Panc1 (cell line): ENCODE measurements at regions not wholly inside any gene's neighbourhood (a gene's known extent, or its start where the extent isn't known, plus 50 kb on each side); places are given as distances from the start of the nearest gene placed in this dataset.

Experiments used
- POLR2AphosphoS5 ChIP-seq: IDR thresholded peaks from 2 replicates; pipeline ENCODE4 v1.6.1; 2012; ENCODE audit warnings: mild to moderate bottlenecking, low read depth, low read length, moderate library complexity
- SIN3A ChIP-seq: IDR thresholded peaks from 2 replicates; pipeline ENCODE4 v1.6.1; 2012; ENCODE audit warnings: low read depth, mild to moderate bottlenecking, low read length, moderate library complexity, borderline replicate concordance; ENCODE audit not compliant: insufficient read depth
- TCF7L2 ChIP-seq: IDR thresholded peaks from 2 replicates; pipeline ENCODE4 v1.6.1; 2011; ENCODE audit warnings: mild to moderate bottlenecking, low read depth, low read length, inconsistent platforms
- TF ChIP-seq, protein P1 (sequence below): fragments of 450-650 bp; IDR thresholded peaks from 2 replicates; pipeline ENCODE4 v1.5.1; 2017; ENCODE audit warnings: mild to moderate bottlenecking
- TF ChIP-seq, protein P2 (sequence below), 2 experiments: IDR thresholded peaks; 2 replicates each; pipeline ENCODE4 v1.6.1; 2011 to 2012; ENCODE audit warnings: low read depth in 2 of 2, control low read depth in 1 of 2, low read length in 1 of 2, mild to moderate bottlenecking in 1 of 2, moderate library complexity in 1 of 2; ENCODE audit not compliant: insufficient read depth in 1 of 2

DNA sequence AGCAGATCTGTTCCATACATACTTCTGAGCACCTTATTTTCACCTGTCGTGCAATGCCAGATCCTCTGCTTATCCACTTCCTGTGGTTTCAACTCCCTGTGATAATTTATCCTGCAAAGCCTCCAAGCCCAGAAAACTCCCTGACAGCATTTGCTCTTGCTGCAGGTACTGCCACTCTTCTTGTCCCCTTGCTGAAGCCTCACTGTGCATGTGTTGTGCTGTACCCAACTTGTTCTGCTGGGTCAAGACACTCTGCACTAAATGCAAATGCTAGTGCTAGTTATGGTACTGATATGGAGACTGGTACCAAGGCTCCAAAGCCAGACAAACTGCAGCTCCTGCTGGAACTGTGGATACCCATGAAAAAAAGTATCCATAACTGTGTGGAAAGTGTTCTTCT is 315.4 kb upstream of the MIR17HG start:
- TF ChIP-seq, protein P1, sequence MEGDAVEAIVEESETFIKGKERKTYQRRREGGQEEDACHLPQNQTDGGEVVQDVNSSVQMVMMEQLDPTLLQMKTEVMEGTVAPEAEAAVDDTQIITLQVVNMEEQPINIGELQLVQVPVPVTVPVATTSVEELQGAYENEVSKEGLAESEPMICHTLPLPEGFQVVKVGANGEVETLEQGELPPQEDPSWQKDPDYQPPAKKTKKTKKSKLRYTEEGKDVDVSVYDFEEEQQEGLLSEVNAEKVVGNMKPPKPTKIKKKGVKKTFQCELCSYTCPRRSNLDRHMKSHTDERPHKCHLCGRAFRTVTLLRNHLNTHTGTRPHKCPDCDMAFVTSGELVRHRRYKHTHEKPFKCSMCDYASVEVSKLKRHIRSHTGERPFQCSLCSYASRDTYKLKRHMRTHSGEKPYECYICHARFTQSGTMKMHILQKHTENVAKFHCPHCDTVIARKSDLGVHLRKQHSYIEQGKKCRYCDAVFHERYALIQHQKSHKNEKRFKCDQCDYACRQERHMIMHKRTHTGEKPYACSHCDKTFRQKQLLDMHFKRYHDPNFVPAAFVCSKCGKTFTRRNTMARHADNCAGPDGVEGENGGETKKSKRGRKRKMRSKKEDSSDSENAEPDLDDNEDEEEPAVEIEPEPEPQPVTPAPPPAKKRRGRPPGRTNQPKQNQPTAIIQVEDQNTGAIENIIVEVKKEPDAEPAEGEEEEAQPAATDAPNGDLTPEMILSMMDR: no peak
- TF ChIP-seq POLR2AphosphoS5 (no peak), TCF7L2 (no peak), SIN3A (no peak)
- TF ChIP-seq, protein P2, sequence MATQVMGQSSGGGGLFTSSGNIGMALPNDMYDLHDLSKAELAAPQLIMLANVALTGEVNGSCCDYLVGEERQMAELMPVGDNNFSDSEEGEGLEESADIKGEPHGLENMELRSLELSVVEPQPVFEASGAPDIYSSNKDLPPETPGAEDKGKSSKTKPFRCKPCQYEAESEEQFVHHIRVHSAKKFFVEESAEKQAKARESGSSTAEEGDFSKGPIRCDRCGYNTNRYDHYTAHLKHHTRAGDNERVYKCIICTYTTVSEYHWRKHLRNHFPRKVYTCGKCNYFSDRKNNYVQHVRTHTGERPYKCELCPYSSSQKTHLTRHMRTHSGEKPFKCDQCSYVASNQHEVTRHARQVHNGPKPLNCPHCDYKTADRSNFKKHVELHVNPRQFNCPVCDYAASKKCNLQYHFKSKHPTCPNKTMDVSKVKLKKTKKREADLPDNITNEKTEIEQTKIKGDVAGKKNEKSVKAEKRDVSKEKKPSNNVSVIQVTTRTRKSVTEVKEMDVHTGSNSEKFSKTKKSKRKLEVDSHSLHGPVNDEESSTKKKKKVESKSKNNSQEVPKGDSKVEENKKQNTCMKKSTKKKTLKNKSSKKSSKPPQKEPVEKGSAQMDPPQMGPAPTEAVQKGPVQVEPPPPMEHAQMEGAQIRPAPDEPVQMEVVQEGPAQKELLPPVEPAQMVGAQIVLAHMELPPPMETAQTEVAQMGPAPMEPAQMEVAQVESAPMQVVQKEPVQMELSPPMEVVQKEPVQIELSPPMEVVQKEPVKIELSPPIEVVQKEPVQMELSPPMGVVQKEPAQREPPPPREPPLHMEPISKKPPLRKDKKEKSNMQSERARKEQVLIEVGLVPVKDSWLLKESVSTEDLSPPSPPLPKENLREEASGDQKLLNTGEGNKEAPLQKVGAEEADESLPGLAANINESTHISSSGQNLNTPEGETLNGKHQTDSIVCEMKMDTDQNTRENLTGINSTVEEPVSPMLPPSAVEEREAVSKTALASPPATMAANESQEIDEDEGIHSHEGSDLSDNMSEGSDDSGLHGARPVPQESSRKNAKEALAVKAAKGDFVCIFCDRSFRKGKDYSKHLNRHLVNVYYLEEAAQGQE (IDR thresholded peaks at IDR 0.05; ENCODE audit: insufficient read depth in 1 of 2, low read depth in 2 of 2, low read length in 1 of 2): no peak
